Left cardiac atrium (tissue), 4 donors: ENCODE measurements at regions not wholly inside any gene's neighbourhood (a gene's known extent, or its start where the extent isn't known, plus 50 kb on each side); places are given as distances from the start of the nearest gene placed in this dataset.
A peak's percentile ranks its signal among the peaks of the same experiment; 100 is the strongest.

Experiments
- ATAC-seq, 2 donors: fragments of 200-7000 bp; cut with Tn5 transposase; one replicate each; pipeline ENCODE4 v1.9.1; 2020; ENCODE audit warnings: mild to moderate bottlenecking in 2 of 2, moderate library complexity in 2 of 2
- DNase-seq: peaks from one replicate; pipeline ENCODE4 v3.0.0-alpha.2; 2020
- intact Hi-C, 2 donors: fragments of 100-400 bp; cut with DNase I; formaldehyde crosslinking; loops; one replicate each; pipeline versions ENCODE4 v1.14.1 to v1.15.1; 2022 to 2023
- donor health status: DM: no; HTN: yes; CAD: no.
- donor health status: DM: no; HTN: yes; CAD: no; lungs with severe emphysema.
- donor health status: DM: yes; HTN: yes; CAD: no.
- donor health status: Dilated cardiomyopathy.

GRCh38 chr11:127248476-127248875 lies 247.9 kb upstream of the KIRREL3 start:
- intact Hi-C loops: no loop called here
- DNase-seq: no peak
- ATAC-seq: no peak

- DNase-seq: no peak
- ATAC-seq: no peak
- intact Hi-C loops: no loop called here
Observed at GRCh38 chr11:127247261-127247851, 246.8 kb upstream of the KIRREL3 start.

- no peak for DNase-seq
- intact Hi-C loops: no loop called here
- ATAC-seq: no peak
Observed at GRCh38 chr11:127242676-127243075, 242.1 kb upstream of the KIRREL3 start.

GRCh38 chr11:127238321-127238720 lies 237.8 kb upstream of the KIRREL3 start:
- ATAC-seq (no peak), DNase-seq (no peak)
- intact Hi-C loops: no loop called here

GRCh38 chr11:127236776-127237175 lies 236.2 kb upstream of the KIRREL3 start:
- no peak for ATAC-seq
- intact Hi-C loops: no loop called here
- no peak for DNase-seq

GRCh38 chr11:127233998-127234397 lies 233.4 kb upstream of the KIRREL3 start:
- DNase-seq (no peak), ATAC-seq (no peak)
- intact Hi-C loops: no loop called here

GRCh38 chr11:127230392-127230791 lies 229.8 kb upstream of the KIRREL3 start:
- intact Hi-C loops: no loop called here
- ATAC-seq: no peak

GRCh38 chr11:127226949-127227348 lies 226.4 kb upstream of the KIRREL3 start:
- no peak for DNase-seq
- intact Hi-C loops: no loop called here
- ATAC-seq: peak in 1 of 2 donors; percentile 63

More at GRCh38 chr11:127230392-127230791, 229.8 kb upstream of the KIRREL3 start:
- DNase-seq: no peak

GRCh38 chr11:127226380-127226779 lies 225.8 kb upstream of the KIRREL3 start:
- ATAC-seq (peak in 1 of 2 donors; percentile 71), DNase-seq (no peak)
- intact Hi-C loops: no loop called here

- DNase-seq: no peak
- intact Hi-C loops: no loop called here
- no peak for ATAC-seq
Observed at GRCh38 chr11:127225619-127226018, 225.0 kb upstream of the KIRREL3 start.

- DNase-seq (no peak), ATAC-seq (no peak)
Observed at GRCh38 chr11:127224276-127224675, 223.7 kb upstream of the KIRREL3 start.

GRCh38 chr11:127223633-127224032 lies 223.1 kb upstream of the KIRREL3 start:
- intact Hi-C loops: no loop called here
- ATAC-seq (no peak), DNase-seq (no peak)

More at GRCh38 chr11:127224276-127224675, 223.7 kb upstream of the KIRREL3 start:
- intact Hi-C loops: no loop called here

- intact Hi-C loops: no loop called here
- ATAC-seq: no peak
- no peak for DNase-seq
Observed at GRCh38 chr11:127223026-127223425, 222.5 kb upstream of the KIRREL3 start.

- intact Hi-C loops: no loop called here
- ATAC-seq (no peak), DNase-seq (no peak)
Observed at GRCh38 chr11:127219704-127220103, 219.1 kb upstream of the KIRREL3 start.

GRCh38 chr11:127218275-127218608 lies 217.7 kb upstream of the KIRREL3 start:
- ATAC-seq (peak in 1 of 2 donors; percentile 73), DNase-seq (no peak)
- intact Hi-C loops: no loop called here

- intact Hi-C loops: no loop called here
- ATAC-seq: peak in 1 of 2 donors; percentile 58
- no peak for DNase-seq
Observed at GRCh38 chr11:127217452-127218274, 217.1 kb upstream of the KIRREL3 start.

- no peak for ATAC-seq
- DNase-seq: no peak
- intact Hi-C loops: no loop called here
Observed at GRCh38 chr11:127205688-127206217, 205.2 kb upstream of the KIRREL3 start.

- DNase-seq (no peak), ATAC-seq (no peak)
- intact Hi-C loops: no loop called here
Observed at GRCh38 chr11:127203490-127203889, 202.9 kb upstream of the KIRREL3 start.

- no peak for DNase-seq
- no peak for ATAC-seq
- intact Hi-C loops: no loop called here
Observed at GRCh38 chr11:127202105-127202504, 201.5 kb upstream of the KIRREL3 start.

GRCh38 chr11:127199306-127199801 lies 198.8 kb upstream of the KIRREL3 start:
- intact Hi-C loops: no loop called here
- ATAC-seq (no peak), DNase-seq (no peak)
